Bronchial epithelial cell (primary cell): ENCODE measurements at regions not wholly inside any gene's neighbourhood (a gene's known extent, or its start where the extent isn't known, plus 50 kb on each side); places are given as distances from the start of the nearest gene placed in this dataset.

Experiments
- DNase-seq: peaks from one replicate; pipeline ENCODE4 v3.0.0-alpha.2; 2010; ENCODE audit warnings: low read depth
- FAIRE-seq: peaks from 2 replicates; lab custom pipeline; 2011; peaks lifted over from hg19 to GRCh38; lab: Jason Lieb, UNC
- H3K27me3 ChIP-seq: 2 replicates; pipeline ENCODE4 v1.5.1; 2011; ENCODE audit warnings: low read length; ENCODE audit not compliant: control insufficient read depth, insufficient read depth
- H3K36me3 ChIP-seq: 2 replicates; pipeline ENCODE4 v1.5.1; 2011; ENCODE audit warnings: low read length; ENCODE audit not compliant: control insufficient read depth, insufficient read depth
- H3K4me3 ChIP-seq: 2 replicates; pipeline ENCODE4 v1.5.1; 2011; ENCODE audit warnings: mild to moderate bottlenecking, low read depth, low read length, control low read depth
- CTCF ChIP-seq: IDR thresholded peaks from 2 replicates; pipeline ENCODE4 v1.5.1; 2011; ENCODE audit warnings: mild to moderate bottlenecking, moderate library complexity, low read length, control low read depth, inconsistent platforms; ENCODE audit not compliant: insufficient read depth, severe bottlenecking

GRCh38 chr3:66729687-66730393, 229.0 kb upstream of the LRIG1 start:
- no peak for FAIRE-seq
- TF ChIP-seq CTCF, result no peak
- no peaks in the 10 kb centered on the region for H3K27me3 ChIP-seq
- H3K4me3 ChIP-seq, result no peak overlapping the region
- H3K36me3 ChIP-seq, result no peaks in the 10 kb centered on the region
- no peak for DNase-seq

- FAIRE-seq (no peak), DNase-seq (peak; percentile 83)
- H3K27me3 ChIP-seq, result no peaks in the 10 kb centered on the region
- no peaks in the 10 kb centered on the region for H3K36me3 ChIP-seq
- H3K4me3 ChIP-seq, result no peak overlapping the region
- TF ChIP-seq CTCF, result no peak
These were observed 238.0 kb upstream of the LRIG1 start for GRCh38 chr3:66738625-66739365.

- no peak overlapping the region for H3K4me3 ChIP-seq
- FAIRE-seq (no peak), DNase-seq (peak; percentile 51)
- no peaks in the 10 kb centered on the region for H3K27me3 ChIP-seq
- H3K36me3 ChIP-seq, result no peaks in the 10 kb centered on the region
- no peak for TF ChIP-seq CTCF
These were observed 239.4 kb upstream of the LRIG1 start for GRCh38 chr3:66740260-66740659.

- TF ChIP-seq CTCF, result no peak
- FAIRE-seq (no peak), DNase-seq (no peak)
- no peaks in the 10 kb centered on the region for H3K36me3 ChIP-seq
- no peak overlapping the region for H3K4me3 ChIP-seq
- H3K27me3 ChIP-seq, result no peaks in the 10 kb centered on the region
These were observed 243.7 kb upstream of the LRIG1 start for GRCh38 chr3:66744521-66744920.

GRCh38 chr3:66744986-66745385, 244.2 kb upstream of the LRIG1 start:
- no peaks in the 10 kb centered on the region for H3K27me3 ChIP-seq
- DNase-seq, result peak; percentile 80
- H3K4me3 ChIP-seq, result no peak overlapping the region
- FAIRE-seq, result no peak
- no peak for TF ChIP-seq CTCF
- no peaks in the 10 kb centered on the region for H3K36me3 ChIP-seq
